Subcutaneous abdominal adipose tissue (tissue), 5 donors: ENCODE measurements at regions not wholly inside any gene's neighbourhood (a gene's known extent, or its start where the extent isn't known, plus 50 kb on each side); places are given as distances from the start of the nearest gene placed in this dataset.

Experiments
- H3K27ac ChIP-seq: one replicate; pipeline ENCODE4 v1.7.0; 2013; ENCODE audit warnings: low read depth, mild to moderate bottlenecking, inconsistent platforms, low read length, moderate library complexity
- H3K27me3 ChIP-seq, 5 donors: one replicate each; pipeline ENCODE4 v1.7.0; 2013; ENCODE audit warnings: low read length in 5 of 5, inconsistent platforms in 1 of 5; ENCODE audit not compliant: control insufficient read depth in 5 of 5, insufficient read depth in 4 of 5
- H3K36me3 ChIP-seq, 5 donors: one replicate each; pipeline ENCODE4 v1.7.0; 2013; ENCODE audit warnings: low read length in 5 of 5; ENCODE audit not compliant: control insufficient read depth in 5 of 5, insufficient read depth in 5 of 5
- H3K4me1 ChIP-seq, 5 donors: one replicate each; pipeline ENCODE4 v1.7.0; 2013; ENCODE audit warnings: low read length in 5 of 5, mild to moderate bottlenecking in 3 of 5, moderate library complexity in 1 of 5; ENCODE audit not compliant: control insufficient read depth in 5 of 5, insufficient read depth in 5 of 5
- H3K4me3 ChIP-seq, 5 donors: one replicate each; pipeline ENCODE4 v1.7.0; 2013; ENCODE audit warnings: low read length in 5 of 5, low read depth in 1 of 5
- H3K9ac ChIP-seq, 5 donors: one replicate each; pipeline ENCODE4 v1.7.0; 2013; ENCODE audit warnings: low read length in 5 of 5, mild to moderate bottlenecking in 4 of 5, moderate library complexity in 3 of 5
- H3K9me3 ChIP-seq, 5 donors: one replicate each; pipeline ENCODE4 v1.7.0; 2013; ENCODE audit warnings: low read length in 5 of 5; ENCODE audit not compliant: control insufficient read depth in 5 of 5
- donor health status: healthy.
- donor health status: healthy.
- donor health status: healthy.
- donor health status: healthy.
- donor health status: healthy.

DNA sequence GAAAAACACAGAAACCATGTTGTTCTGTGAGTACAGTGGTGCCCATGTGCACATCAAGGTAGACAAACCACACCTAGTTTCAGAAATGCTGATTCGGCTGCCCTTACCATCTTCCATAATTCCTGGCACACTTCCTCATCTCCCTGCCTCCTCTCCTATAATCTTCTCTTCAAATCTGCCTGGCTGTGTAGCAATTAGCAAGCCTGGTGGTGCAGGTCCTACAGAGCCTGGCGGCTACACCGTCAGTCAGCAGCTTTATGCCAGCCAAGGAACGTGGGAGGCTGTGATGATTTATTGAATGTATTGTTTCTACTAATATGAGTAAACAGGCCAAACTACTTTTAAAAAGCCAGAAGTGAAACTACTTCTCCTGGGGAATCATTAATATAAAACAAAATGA lies 106.8 kb downstream of the SEMA6D start:
- Histone ChIP-seq H3K4me1 (peaks cover 0 to 7% (median 0%) of the 10 kb centered on the region in 5 donors), H3K27ac (no peak overlapping the region), H3K36me3 (no peaks in the 10 kb centered on the region), H3K27me3 (no peaks in the 10 kb centered on the region), H3K9me3 (no peaks in the 10 kb centered on the region), H3K4me3 (no peak overlapping the region), H3K9ac (no peak overlapping the region)

DNA sequence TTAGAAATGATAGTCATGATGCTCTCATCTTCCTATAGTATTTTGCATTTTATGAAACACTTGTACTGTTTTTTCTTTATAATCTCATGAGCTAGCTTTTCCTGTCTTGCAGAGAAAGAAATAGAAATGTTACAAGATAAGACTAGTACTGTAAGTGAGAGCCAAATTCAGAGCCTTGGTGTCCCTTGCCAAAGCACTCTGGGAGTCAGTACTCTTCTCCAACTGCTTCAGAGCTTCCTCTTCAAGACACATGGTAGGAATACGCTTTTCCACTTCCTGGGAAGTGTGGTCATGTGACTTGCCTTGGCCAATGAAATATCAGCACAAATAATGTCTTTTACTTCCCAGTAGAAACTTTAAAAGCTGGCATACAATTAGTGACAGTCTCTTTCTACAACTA lies 112.4 kb downstream of the SEMA6D start:
- no peak overlapping the region for H3K4me3 ChIP-seq
- H3K9me3 ChIP-seq = peaks cover 0 to 3% (median 0%) of the 10 kb centered on the region in 5 donors
- no peak overlapping the region for H3K9ac ChIP-seq
- no peaks in the 10 kb centered on the region for H3K36me3 ChIP-seq
- no peaks in the 10 kb centered on the region for H3K27me3 ChIP-seq
- H3K4me1 ChIP-seq = no peaks in the 10 kb centered on the region
- no peak overlapping the region for H3K27ac ChIP-seq

DNA sequence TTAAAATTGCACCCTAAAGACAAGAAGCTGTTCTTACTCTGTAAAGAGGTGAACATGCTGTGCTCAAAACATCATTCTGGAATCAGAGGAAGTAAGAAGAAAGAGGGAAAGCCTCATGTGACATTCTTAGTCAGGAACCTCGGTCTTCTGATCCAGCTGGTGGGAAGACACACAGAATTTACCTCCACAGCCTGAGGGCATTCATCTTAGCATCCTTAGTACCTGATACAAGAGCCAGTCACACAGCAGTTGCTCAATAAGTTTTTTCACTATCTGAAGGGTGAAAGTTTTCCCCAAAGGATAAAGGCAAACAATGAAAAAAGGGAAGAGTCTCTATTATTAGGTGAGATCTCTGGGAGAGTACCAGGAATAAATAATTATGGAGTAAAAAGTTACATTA lies 116.8 kb downstream of the SEMA6D start:
- peaks cover 0 to 3% (median 0%) of the 10 kb centered on the region in 5 donors for H3K9me3 ChIP-seq
- H3K27ac ChIP-seq = no peak overlapping the region
- H3K4me3 ChIP-seq = no peak overlapping the region
- H3K27me3 ChIP-seq = no peaks in the 10 kb centered on the region
- no peaks in the 10 kb centered on the region for H3K4me1 ChIP-seq
- no peak overlapping the region for H3K9ac ChIP-seq
- no peaks in the 10 kb centered on the region for H3K36me3 ChIP-seq

DNA sequence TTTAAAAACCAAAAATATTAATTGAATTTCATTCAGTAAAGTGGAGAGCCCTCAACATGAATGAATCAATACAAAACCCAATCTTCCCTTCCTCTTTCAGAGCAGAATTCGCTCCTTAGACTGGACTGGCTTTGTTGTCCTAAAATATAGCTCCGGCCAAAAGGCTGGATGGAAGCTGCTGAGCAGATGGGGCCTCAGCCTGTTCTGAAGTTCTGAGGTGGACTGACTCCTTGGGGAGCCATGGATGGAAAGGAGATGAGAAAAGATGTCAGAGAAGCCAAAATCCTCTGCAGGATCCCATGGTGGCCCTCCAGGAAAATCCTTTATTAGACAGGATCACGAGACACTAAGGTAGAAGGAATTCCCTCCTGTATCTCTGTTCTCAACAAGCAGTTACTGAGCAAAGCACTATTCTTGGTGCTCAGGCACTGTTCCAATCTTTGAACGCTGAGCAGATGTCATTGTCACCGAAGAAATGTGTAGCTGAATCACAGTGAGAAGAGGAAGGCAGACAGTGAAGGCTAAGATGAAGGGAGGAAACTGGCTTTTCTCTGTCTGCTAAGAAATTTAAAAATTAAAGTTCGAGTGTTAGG lies 122.0 kb downstream of the SEMA6D start:
- H3K4me1 ChIP-seq = peaks cover 0 to 8% (median 0%) of the 10 kb centered on the region in 5 donors
- H3K9ac ChIP-seq = no peak overlapping the region
- no peaks in the 10 kb centered on the region for H3K27me3 ChIP-seq
- no peaks in the 10 kb centered on the region for H3K36me3 ChIP-seq
- H3K4me3 ChIP-seq = no peak overlapping the region
- no peaks in the 10 kb centered on the region for H3K9me3 ChIP-seq
- H3K27ac ChIP-seq = no peak overlapping the region

DNA sequence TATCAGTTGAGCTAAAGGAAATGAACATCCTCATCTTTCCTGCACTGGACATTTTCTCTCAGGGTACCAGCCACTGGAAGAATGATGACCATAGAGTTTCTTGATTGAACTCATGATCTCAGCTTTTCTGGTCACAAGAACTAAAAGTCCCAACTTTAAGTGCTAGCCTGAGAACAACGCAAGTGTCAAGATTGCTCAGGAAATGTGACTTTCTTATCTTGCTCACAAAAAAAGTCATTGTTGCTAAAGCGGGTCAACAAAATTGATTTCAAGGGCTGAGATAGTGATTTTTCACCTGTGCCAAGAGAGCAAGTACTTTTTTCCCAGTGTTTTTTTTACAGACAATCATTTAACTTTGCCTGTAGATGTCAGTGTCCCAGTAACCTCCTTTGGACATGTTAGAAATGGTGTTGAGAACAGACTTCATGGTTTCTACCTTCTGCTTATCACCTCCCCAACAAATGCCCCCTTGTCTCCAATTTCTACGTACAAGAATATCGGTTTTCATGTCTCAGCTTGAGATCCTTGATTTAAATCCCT lies 125.9 kb downstream of the SEMA6D start:
- H3K9ac ChIP-seq = no peak overlapping the region

DNA sequence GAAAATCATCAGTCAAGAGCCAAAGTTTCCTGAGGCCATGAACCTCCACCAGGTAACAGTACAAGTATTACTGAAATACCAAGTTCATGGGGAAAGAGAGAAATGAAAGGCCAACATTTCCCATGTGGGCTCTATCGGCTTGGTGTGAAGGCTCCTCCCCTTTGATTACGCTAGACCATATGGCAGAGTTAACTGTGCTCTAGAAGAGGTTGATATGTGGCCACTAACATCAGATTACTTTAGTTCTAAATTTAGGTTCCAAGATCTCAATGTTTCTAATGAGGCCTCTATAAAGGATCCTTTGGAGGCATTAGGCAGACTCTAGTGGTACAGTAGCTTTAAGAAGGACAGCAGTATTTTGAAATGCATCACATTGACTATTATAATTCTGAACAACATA lies 127.1 kb downstream of the SEMA6D start:
- H3K9me3 ChIP-seq = no peaks in the 10 kb centered on the region
- H3K4me1 ChIP-seq = peaks cover 0 to 8% (median 0%) of the 10 kb centered on the region in 5 donors
- H3K9ac ChIP-seq = no peak overlapping the region
- no peaks in the 10 kb centered on the region for H3K27me3 ChIP-seq
- H3K27ac ChIP-seq = no peak overlapping the region
- no peak overlapping the region for H3K4me3 ChIP-seq
- no peaks in the 10 kb centered on the region for H3K36me3 ChIP-seq

More for the DNA sequence above, 125.9 kb downstream of the SEMA6D start:
- peaks cover 0 to 8% (median 0%) of the 10 kb centered on the region in 5 donors for H3K4me1 ChIP-seq
- no peak overlapping the region for H3K4me3 ChIP-seq
- H3K27me3 ChIP-seq = no peaks in the 10 kb centered on the region
- no peaks in the 10 kb centered on the region for H3K36me3 ChIP-seq
- no peak overlapping the region for H3K27ac ChIP-seq
- H3K9me3 ChIP-seq = no peaks in the 10 kb centered on the region

DNA sequence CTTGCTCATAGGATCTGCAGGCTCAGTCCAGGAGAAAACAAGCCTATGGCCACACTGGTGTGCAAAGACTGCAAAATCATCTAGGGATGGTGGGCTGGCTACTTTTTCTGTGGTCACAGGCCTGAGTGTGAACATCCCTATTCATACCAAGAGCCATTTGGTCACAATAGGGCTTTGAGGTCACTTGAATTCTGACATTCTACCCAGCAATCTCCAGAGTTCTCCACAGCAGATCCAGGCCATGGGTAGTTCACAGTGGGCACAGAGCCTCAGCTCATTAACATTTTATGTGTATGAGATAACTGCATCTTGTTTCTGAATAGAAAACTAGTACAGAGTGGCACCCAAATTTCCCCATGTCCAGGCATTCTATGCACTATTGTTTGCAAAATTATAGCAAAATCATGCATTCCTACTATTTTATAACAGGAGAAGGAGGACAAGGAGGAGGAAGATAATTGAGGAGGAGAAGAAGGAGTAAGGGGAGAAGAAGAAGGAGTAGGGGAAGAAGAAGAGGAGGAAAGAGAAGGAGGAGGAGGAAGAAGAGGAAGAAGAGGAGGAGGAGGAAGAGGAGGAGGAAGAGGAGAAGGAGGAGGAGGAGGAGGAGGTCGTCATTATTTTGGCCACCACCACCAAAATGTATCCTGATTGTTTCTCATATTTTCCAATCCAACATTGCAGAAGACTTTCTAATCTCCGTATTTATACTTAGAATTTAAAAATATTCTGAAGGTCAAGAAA lies 129.0 kb downstream of the SEMA6D start:
- Histone ChIP-seq H3K36me3 (no peaks in the 10 kb centered on the region), H3K27ac (no peak overlapping the region), H3K27me3 (no peaks in the 10 kb centered on the region), H3K4me3 (no peak overlapping the region), H3K9ac (no peak overlapping the region), H3K9me3 (no peaks in the 10 kb centered on the region), H3K4me1 (peaks cover 0 to 1% (median 0%) of the 10 kb centered on the region in 5 donors)

DNA sequence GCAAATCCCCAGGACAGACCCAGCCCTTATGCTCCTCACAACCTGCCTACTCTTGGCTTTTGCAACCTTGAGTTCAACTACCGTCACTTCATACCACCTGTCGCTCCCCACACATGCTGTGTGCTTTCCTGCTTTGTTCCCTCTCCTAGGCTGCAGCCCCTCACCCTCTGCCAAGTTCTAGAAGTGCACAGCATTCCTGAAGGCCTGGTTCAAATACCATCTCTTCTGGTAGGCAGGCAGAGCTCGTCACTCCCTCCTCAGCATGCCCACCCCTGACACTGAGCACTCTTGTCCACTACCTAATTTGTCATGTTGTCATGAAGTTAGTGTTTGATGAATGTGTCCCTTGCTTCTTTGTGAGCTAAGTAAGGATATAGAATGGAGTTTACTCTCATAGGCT lies 129.6 kb downstream of the SEMA6D start:
- Histone ChIP-seq H3K9ac (no peak overlapping the region), H3K9me3 (no peaks in the 10 kb centered on the region), H3K4me3 (no peak overlapping the region), H3K4me1 (no peaks in the 10 kb centered on the region), H3K36me3 (no peaks in the 10 kb centered on the region), H3K27ac (no peak overlapping the region), H3K27me3 (no peaks in the 10 kb centered on the region)

DNA sequence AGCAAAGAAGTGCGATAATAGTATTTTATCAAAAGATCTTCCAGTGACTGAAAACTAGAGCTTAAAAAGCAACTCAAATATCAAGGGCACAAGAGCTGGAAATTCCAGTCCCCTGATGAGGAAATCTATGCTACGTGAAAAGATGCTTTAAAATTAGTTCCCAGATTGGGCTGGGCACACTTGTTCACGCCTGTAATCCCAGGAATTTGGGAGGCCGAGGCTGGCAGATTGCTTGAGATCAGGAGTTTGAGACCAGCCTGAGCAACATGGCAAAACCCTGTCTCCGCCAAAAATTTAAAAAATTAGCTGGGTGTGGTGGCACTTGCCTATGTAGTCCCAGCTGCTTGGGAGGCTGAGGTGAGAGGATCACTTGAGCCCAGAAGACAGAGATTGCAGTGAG lies 138.8 kb downstream of the SEMA6D start:
- H3K27me3 ChIP-seq = no peaks in the 10 kb centered on the region
- no peaks in the 10 kb centered on the region for H3K9me3 ChIP-seq
- H3K9ac ChIP-seq = no peak overlapping the region
- no peak overlapping the region for H3K27ac ChIP-seq
- H3K36me3 ChIP-seq = no peaks in the 10 kb centered on the region
- no peak overlapping the region for H3K4me3 ChIP-seq
- H3K4me1 ChIP-seq = no peaks in the 10 kb centered on the region

DNA sequence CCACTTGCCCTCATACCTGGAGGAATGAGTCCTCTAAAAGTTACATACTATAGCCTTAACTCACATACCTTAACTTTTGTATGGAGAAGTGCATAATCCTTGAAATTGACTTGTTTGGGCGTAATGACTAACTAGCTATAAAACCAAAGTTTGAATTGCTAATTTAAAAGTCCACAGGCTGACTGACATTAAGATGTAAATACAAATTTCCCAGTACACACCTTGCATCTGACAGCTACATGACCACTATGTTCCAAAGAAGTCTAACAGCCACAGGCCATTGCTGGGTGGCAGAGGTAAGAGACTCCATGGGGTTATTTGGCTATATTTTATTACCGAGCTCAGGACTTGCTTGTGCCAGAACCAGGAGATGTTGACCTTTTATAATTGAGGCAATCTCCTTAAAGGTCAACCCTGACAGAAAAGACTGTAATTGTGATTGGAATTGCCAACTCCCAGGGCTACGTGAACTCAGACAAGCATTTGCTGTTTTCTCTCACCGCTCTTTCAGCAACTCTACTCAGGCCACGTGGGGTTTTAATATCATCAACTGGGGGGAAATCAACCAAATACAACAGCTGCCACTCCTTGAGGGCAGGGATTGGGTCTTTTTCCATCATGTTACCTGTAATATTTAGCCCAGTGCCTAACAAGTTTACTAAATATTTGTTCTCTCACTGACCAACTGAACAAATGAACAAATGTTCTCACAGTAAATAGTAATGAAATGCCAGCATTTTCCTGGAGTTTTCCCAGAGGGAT lies 139.9 kb downstream of the SEMA6D start:
- no peaks in the 10 kb centered on the region for H3K9me3 ChIP-seq
- no peaks in the 10 kb centered on the region for H3K4me1 ChIP-seq
- no peaks in the 10 kb centered on the region for H3K36me3 ChIP-seq
- H3K27ac ChIP-seq = no peak overlapping the region
- no peak overlapping the region for H3K9ac ChIP-seq
- H3K27me3 ChIP-seq = no peaks in the 10 kb centered on the region
- no peak overlapping the region for H3K4me3 ChIP-seq
